Kidney (tissue), 13 donors: ENCODE measurements at regions not wholly inside any gene's neighbourhood (a gene's known extent, or its start where the extent isn't known, plus 50 kb on each side); places are given as distances from the start of the nearest gene placed in this dataset.

Source experiments
- DNase-seq, 5 donors: peaks; one replicate each; pipeline ENCODE4 v3.0.0-alpha.2; 2013 to 2020
- FAIRE-seq: peaks from 2 replicates; lab custom pipeline; 2012; peaks lifted over from hg19 to GRCh38; lab: Jason Lieb, UNC
- H3K27ac ChIP-seq, 2 donors: one replicate each; pipeline ENCODE4 v1.7.0; 2013; ENCODE audit warnings: low read depth in 2 of 2, low read length in 2 of 2, inconsistent platforms in 1 of 2
- H3K27me3 ChIP-seq: one replicate; pipeline ENCODE4 v1.7.1; 2013; ENCODE audit warnings: low read length, inconsistent platforms; ENCODE audit not compliant: control insufficient read depth, insufficient read depth
- H3K36me3 ChIP-seq, 3 donors: one replicate each; pipeline versions ENCODE4 v1.7.0 to v1.7.1; 2013; ENCODE audit warnings: low read length in 3 of 3, control low read depth in 1 of 3, inconsistent platforms in 1 of 3; ENCODE audit not compliant: insufficient read depth in 3 of 3, control insufficient read depth in 2 of 3
- H3K4me1 ChIP-seq, 3 donors: one replicate each; pipeline versions ENCODE4 v1.7.0 to v1.7.1; 2013; ENCODE audit warnings: low read length in 3 of 3, inconsistent platforms in 1 of 3, low read depth in 1 of 3; ENCODE audit not compliant: control insufficient read depth in 2 of 3, insufficient read depth in 2 of 3
- H3K4me3 ChIP-seq, 3 donors: one replicate each; pipeline versions ENCODE4 v1.7.0 to v1.8.1; 2013; ENCODE audit warnings: low read length in 3 of 3, control low read depth in 1 of 3, inconsistent platforms in 1 of 3
- H3K9ac ChIP-seq, 3 donors: one replicate each; pipeline versions ENCODE4 v1.7.0 to v1.7.1; 2013; ENCODE audit warnings: low read length in 3 of 3, control low read depth in 1 of 3, inconsistent platforms in 1 of 3
- H3K9me3 ChIP-seq, 3 donors: one replicate each; pipeline versions ENCODE4 v1.7.0 to v1.7.1; 2013; ENCODE audit warnings: low read length in 3 of 3, control low read depth in 1 of 3, inconsistent platforms in 1 of 3; ENCODE audit not compliant: control insufficient read depth in 2 of 3, insufficient read depth in 1 of 3
- CTCF ChIP-seq: IDR thresholded peaks from 3 replicates; pipeline ENCODE4 v1.5.1; 2012; ENCODE audit warnings: mild to moderate bottlenecking, moderate library complexity, borderline replicate concordance; ENCODE audit not compliant: insufficient read depth; ENCODE audit errors: extremely low read depth
- intact Hi-C: fragments of 100-400 bp; cut with DNase I; formaldehyde crosslinking; loops from one replicate; pipeline ENCODE4 v1.11.1; 2022
- donor health status: control.
- donor health status: control.
- donor health status: control.
- donor health status: control.
- donor health status: control.
- donor health status: DM: yes; HTN: yes; CAD: no.
- donor health status: Normal renal cell carcinoma (clear cell type).

- TF ChIP-seq CTCF = no peak
- Histone ChIP-seq H3K9me3 (no peaks in the 10 kb centered on the region), H3K4me1 (no peaks in the 10 kb centered on the region), H3K36me3 (no peaks in the 10 kb centered on the region), H3K9ac (no peak overlapping the region), H3K4me3 (no peak overlapping the region), H3K27me3 (no peaks in the 10 kb centered on the region), H3K27ac (no peak overlapping the region)
- intact Hi-C loops = no loop called here
- FAIRE-seq (no peak), DNase-seq (peak in 1 of 5 donors; percentile 27)
These were observed 768.7 kb downstream of the ETS1 start for GRCh38 chr11:127818625-127819024.

GRCh38 chr11:127816962-127817361 is 770.4 kb downstream of the ETS1 start:
- no peak for FAIRE-seq
- H3K27me3 ChIP-seq = no peaks in the 10 kb centered on the region
- no peak overlapping the region for H3K4me3 ChIP-seq
- no peak overlapping the region for H3K9ac ChIP-seq
- H3K4me1 ChIP-seq = no peaks in the 10 kb centered on the region
- no peak overlapping the region for H3K27ac ChIP-seq
- intact Hi-C loops = no loop called here
- no peaks in the 10 kb centered on the region for H3K9me3 ChIP-seq
- DNase-seq = no peak
- H3K36me3 ChIP-seq = no peaks in the 10 kb centered on the region
- no peak for TF ChIP-seq CTCF

GRCh38 chr11:127815331-127815730 is 772.0 kb downstream of the ETS1 start:
- H3K4me3 ChIP-seq = no peak overlapping the region
- FAIRE-seq (no peak), DNase-seq (no peak)
- H3K9ac ChIP-seq = no peak overlapping the region
- no peak for TF ChIP-seq CTCF
- no peaks in the 10 kb centered on the region for H3K36me3 ChIP-seq
- no peak overlapping the region for H3K27ac ChIP-seq
- intact Hi-C loops = no loop called here
- H3K27me3 ChIP-seq = no peaks in the 10 kb centered on the region
- H3K9me3 ChIP-seq = no peaks in the 10 kb centered on the region
- H3K4me1 ChIP-seq = no peaks in the 10 kb centered on the region

GRCh38 chr11:127806501-127806900 is 780.9 kb downstream of the ETS1 start:
- intact Hi-C loops = no loop called here
- FAIRE-seq (no peak), DNase-seq (no peak)

More at GRCh38 chr11:127806501-127806900, 780.9 kb downstream of the ETS1 start:
- no peak overlapping the region for H3K27ac ChIP-seq
- H3K27me3 ChIP-seq = no peaks in the 10 kb centered on the region
- peaks cover 0 to 4% (median 0%) of the 10 kb centered on the region in 3 donors for H3K4me1 ChIP-seq
- no peaks in the 10 kb centered on the region for H3K9me3 ChIP-seq
- no peak for TF ChIP-seq CTCF
- H3K36me3 ChIP-seq = no peaks in the 10 kb centered on the region
- H3K9ac ChIP-seq = no peak overlapping the region
- no peak overlapping the region for H3K4me3 ChIP-seq
